ENCODE measurements at regions not wholly inside any gene's neighbourhood (a gene's known extent, or its start where the extent isn't known, plus 50 kb on each side); places are given as distances from the start of the nearest gene placed in this dataset.

DNA sequence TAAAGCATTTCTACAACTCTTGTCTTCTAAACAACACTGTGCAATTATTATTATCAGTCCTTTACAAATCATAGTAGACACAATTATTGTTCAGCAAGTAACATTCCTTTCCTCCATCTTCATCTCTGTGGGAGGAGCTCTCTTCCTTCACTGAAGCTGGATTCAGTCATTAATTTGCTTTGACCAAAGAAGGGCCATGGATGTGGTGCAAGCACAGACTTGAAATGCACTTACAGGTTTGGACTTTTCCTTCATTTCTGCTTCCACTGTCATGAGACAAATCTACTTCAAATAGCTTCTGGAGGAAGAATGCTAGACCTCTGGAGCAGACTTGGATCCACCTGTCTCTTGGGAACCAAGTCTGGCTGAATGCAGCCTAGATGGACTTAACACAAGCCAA lies 336.6 kb upstream of the SLITRK6 start:
- Histone ChIP-seq H3K9me3 (peaks cover 0 to 5% (median 0%) of the 10 kb centered on the region in 3 donors), H3K4me3 (no peak overlapping the region), H3K4me1 (no peaks in the 10 kb centered on the region), H3K36me3 (no peaks in the 10 kb centered on the region), H3K27ac (no peak overlapping the region), H3K27me3 (no peaks in the 10 kb centered on the region)
- TF ChIP-seq POLR2A (IDR thresholded peaks at IDR 0.05) (no peak), POLR2AphosphoS5 (IDR thresholded peaks at IDR 0.05) (no peak), CTCF (IDR thresholded peaks at IDR 0.05) (no peak), EP300 (IDR thresholded peaks at IDR 0.05) (no peak)
- no peak for ATAC-seq

DNA sequence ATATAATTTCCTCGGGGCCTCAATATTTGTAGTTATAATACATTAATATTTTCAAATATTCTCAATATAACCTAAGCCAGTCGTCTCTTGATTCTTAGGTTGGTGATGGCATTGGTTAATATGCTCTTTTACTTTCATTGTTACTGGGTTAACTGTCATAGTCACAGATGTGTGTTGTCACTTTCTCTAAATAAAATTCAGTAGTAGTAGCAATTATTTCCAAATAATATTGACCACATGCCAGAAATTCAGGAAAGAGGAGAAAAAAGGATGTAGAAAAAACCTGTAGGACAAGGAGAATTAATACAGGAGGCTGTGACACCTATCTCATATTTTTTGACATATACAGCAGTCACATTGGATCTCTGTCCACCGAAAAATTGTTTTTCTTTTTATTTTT lies 322.7 kb upstream of the SLITRK6 start:
- H3K9me3 ChIP-seq: no peaks in the 10 kb centered on the region
- no peak overlapping the region for H3K27ac ChIP-seq
- ATAC-seq: no peak
- no peaks in the 10 kb centered on the region for H3K4me1 ChIP-seq
- H3K4me3 ChIP-seq: no peak overlapping the region
- WGBS, 2 donors (ENCODE audit: low coverage in 1 of 2): 67 to 82% methylated on average over 3 of the region's 3 CpGs
- H3K36me3 ChIP-seq: no peaks in the 10 kb centered on the region
- TF ChIP-seq POLR2AphosphoS5 (IDR thresholded peaks at IDR 0.05): no peak
- TF ChIP-seq CTCF (IDR thresholded peaks at IDR 0.05): no peak
- TF ChIP-seq EP300 (IDR thresholded peaks at IDR 0.05): no peak
- TF ChIP-seq POLR2A (IDR thresholded peaks at IDR 0.05): no peak
- H3K27me3 ChIP-seq: no peaks in the 10 kb centered on the region

GRCh38 chr13:86109107-86109506 lies 309.9 kb upstream of the SLITRK6 start:
- Histone ChIP-seq H3K36me3 (no peaks in the 10 kb centered on the region), H3K27ac (no peak overlapping the region), H3K27me3 (no peaks in the 10 kb centered on the region), H3K4me1 (no peaks in the 10 kb centered on the region), H3K9me3 (peaks cover 0 to 13% (median 0%) of the 10 kb centered on the region in 3 donors), H3K4me3 (no peak overlapping the region)
- no peak for ATAC-seq
- WGBS, 2 donors (ENCODE audit: low coverage in 1 of 2): 93% methylated on average over 1 of the region's 1 CpG; no CpG with 5 or more reads in 1 of the 2 donors
- TF ChIP-seq CTCF (IDR thresholded peaks at IDR 0.05) (no peak), POLR2AphosphoS5 (IDR thresholded peaks at IDR 0.05) (no peak), POLR2A (IDR thresholded peaks at IDR 0.05) (no peak), EP300 (IDR thresholded peaks at IDR 0.05) (no peak)

DNA sequence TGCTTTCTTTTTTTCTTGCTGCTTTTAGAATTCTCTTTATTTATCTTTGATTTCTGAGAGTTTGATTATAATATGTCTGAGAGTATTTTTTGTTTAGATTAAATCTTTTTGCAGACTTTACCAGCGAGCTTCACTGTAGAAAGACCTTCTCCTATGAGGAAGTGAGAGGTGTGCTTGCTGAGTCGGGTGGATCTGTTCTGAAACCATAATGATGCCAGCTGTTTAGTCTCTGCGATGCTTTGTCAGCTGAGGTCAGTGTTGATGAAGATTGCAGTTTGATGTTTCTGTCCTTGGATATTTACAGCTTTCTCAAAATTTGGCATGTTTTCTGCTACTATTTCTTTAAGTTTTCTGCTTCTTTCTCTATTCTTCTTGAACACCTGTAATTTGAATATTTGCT lies 309.1 kb upstream of the SLITRK6 start:
- TF ChIP-seq CTCF (IDR thresholded peaks at IDR 0.05) (no peak), EP300 (IDR thresholded peaks at IDR 0.05) (no peak), POLR2AphosphoS5 (IDR thresholded peaks at IDR 0.05) (no peak), POLR2A (IDR thresholded peaks at IDR 0.05) (no peak)
- 25 to 49% methylated on average over 3 of the region's 3 CpGs for WGBS, 2 donors (ENCODE audit: low coverage in 1 of 2)
- Histone ChIP-seq H3K4me1 (no peaks in the 10 kb centered on the region), H3K9me3 (peaks cover 0 to 15% (median 0%) of the 10 kb centered on the region in 3 donors), H3K27ac (no peak overlapping the region), H3K36me3 (no peaks in the 10 kb centered on the region), H3K4me3 (no peak overlapping the region), H3K27me3 (no peaks in the 10 kb centered on the region)
- no peak for ATAC-seq

DNA sequence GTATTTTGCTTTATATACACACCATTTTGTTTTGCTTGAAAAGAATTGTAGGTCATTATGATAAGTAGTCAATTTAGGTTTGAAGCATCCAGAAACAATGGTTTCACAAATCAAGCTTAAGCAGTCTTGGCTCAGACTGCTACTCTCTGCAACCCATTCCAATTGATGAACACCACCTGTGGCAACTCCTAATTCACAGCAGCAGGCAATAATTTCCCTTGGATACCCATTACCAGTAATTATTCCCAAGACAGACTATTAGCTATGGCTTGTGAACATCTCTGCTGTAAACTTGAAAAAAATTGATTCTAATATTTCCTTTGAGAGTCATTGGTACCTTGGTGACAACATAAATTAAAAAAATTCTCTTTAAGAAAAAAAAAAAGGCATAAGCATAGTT lies 299.3 kb upstream of the SLITRK6 start:
- H3K27me3 ChIP-seq: no peaks in the 10 kb centered on the region
- H3K36me3 ChIP-seq: no peaks in the 10 kb centered on the region
- peaks cover 0 to 7% (median 0%) of the 10 kb centered on the region in 3 donors for H3K9me3 ChIP-seq
- TF ChIP-seq CTCF (IDR thresholded peaks at IDR 0.05) (no peak), POLR2AphosphoS5 (IDR thresholded peaks at IDR 0.05) (no peak), EP300 (IDR thresholded peaks at IDR 0.05) (no peak), POLR2A (IDR thresholded peaks at IDR 0.05) (no peak)
- H3K4me3 ChIP-seq: no peak overlapping the region
- ATAC-seq: no peak
- H3K27ac ChIP-seq: no peak overlapping the region
- H3K4me1 ChIP-seq: no peaks in the 10 kb centered on the region

Data from gastroesophageal sphincter (tissue), 4 donors.